ENCODE measurements at regions not wholly inside any gene's neighbourhood (a gene's known extent, or its start where the extent isn't known, plus 50 kb on each side); places are given as distances from the start of the nearest gene placed in this dataset.

DNA sequence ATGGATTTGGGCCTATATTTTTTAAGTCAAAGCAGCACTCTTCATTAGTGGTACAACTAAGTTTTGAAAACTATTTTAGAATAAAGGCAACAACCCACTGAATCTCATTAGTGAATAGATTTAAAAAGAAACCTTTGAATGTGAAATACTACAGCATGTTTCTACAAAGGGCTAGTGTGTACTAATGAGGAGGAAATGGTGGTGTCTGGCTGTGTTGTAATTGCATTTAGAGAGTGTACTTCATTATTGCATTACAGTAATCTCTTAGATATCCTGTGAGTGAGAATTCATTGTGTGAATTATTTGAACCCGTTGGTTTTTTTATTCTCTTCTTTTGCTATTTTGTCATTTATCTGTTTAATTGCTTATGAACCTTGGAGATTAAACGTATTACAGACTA, 575.4 kb upstream of the FAM98A start:
- H2AFZ ChIP-seq (ENCODE audit: low read depth) = no peak overlapping the region
- no peaks in the 10 kb centered on the region for H4K20me1 ChIP-seq (ENCODE audit: insufficient read depth)
- 2% methylated on average over 2 of the region's 2 CpGs for WGBS (ENCODE audit: low lambda C conversion rate)
- H3K27me3 ChIP-seq (ENCODE audit: insufficient read depth) = no peaks in the 10 kb centered on the region
- no peaks in the 10 kb centered on the region for H3K9me2 ChIP-seq
- H3K4me2 ChIP-seq = no peak overlapping the region
- TF ChIP-seq JUND (IDR thresholded peaks at IDR 0.05) (no peak), RCOR1 (IDR thresholded peaks at IDR 0.05; ENCODE audit: low read length) (no peak), RXRA (IDR thresholded peaks at IDR 0.05; ENCODE audit: borderline replicate concordance, low read depth) (no peak), SIN3A (IDR thresholded peaks at IDR 0.05; ENCODE audit: borderline replicate concordance, low read depth, low read length) (no peak), NRF1 (IDR thresholded peaks at IDR 0.05; ENCODE audit: low read depth, low read length) (no peak), GATA2 (CRISPR knock-in tag; IDR thresholded peaks at IDR 0.05) (no peak), EZH2phosphoT487 (IDR thresholded peaks at IDR 0.05; ENCODE audit: borderline replicate concordance, low read depth) (no peak)
- TF ChIP-seq, protein P1, sequence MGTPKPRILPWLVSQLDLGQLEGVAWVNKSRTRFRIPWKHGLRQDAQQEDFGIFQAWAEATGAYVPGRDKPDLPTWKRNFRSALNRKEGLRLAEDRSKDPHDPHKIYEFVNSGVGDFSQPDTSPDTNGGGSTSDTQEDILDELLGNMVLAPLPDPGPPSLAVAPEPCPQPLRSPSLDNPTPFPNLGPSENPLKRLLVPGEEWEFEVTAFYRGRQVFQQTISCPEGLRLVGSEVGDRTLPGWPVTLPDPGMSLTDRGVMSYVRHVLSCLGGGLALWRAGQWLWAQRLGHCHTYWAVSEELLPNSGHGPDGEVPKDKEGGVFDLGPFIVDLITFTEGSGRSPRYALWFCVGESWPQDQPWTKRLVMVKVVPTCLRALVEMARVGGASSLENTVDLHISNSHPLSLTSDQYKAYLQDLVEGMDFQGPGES (IDR thresholded peaks at IDR 0.05; ENCODE audit: low read depth, low read length) = no peak
- TF ChIP-seq, protein P2, sequence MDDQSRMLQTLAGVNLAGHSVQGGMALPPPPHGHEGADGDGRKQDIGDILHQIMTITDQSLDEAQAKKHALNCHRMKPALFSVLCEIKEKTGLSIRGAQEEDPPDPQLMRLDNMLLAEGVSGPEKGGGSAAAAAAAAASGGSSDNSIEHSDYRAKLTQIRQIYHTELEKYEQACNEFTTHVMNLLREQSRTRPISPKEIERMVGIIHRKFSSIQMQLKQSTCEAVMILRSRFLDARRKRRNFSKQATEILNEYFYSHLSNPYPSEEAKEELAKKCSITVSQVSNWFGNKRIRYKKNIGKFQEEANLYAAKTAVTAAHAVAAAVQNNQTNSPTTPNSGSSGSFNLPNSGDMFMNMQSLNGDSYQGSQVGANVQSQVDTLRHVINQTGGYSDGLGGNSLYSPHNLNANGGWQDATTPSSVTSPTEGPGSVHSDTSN (IDR thresholded peaks at IDR 0.05) = no peak
- no peaks in the 10 kb centered on the region for H3F3A ChIP-seq (replicated peaks; ENCODE audit: insufficient read depth)
- H3K27ac ChIP-seq (ENCODE audit: low read depth in 2 of 2, low read length in 1 of 2) = no peak overlapping the region
- H3K36me3 ChIP-seq (replicated peaks in 1 of 2; ENCODE audit: control insufficient read depth in 1 of 2, insufficient read depth in 2 of 2, low read length in 1 of 2) = no peaks in the 10 kb centered on the region
- no peaks in the 10 kb centered on the region; a peak in 1 of 4 replicates for H3K4me1 ChIP-seq (ENCODE audit: control insufficient read depth in 1 of 2, insufficient read depth in 2 of 2, low read depth in 1 of 2, low read length in 1 of 2)
- no peaks in the 10 kb centered on the region for H3K79me2 ChIP-seq (ENCODE audit: insufficient read depth)
- POLR2A ChIA-PET = no interaction called here
- DNase-seq = no peak
- no peaks in the 10 kb centered on the region for H3K9me3 ChIP-seq
- CTCF ChIA-PET = no interaction called here
- no peak overlapping the region for H3K4me3 ChIP-seq (ENCODE audit: low read depth in 2 of 2, low read length in 1 of 2)
- no peak overlapping the region for H3K9ac ChIP-seq

DNA sequence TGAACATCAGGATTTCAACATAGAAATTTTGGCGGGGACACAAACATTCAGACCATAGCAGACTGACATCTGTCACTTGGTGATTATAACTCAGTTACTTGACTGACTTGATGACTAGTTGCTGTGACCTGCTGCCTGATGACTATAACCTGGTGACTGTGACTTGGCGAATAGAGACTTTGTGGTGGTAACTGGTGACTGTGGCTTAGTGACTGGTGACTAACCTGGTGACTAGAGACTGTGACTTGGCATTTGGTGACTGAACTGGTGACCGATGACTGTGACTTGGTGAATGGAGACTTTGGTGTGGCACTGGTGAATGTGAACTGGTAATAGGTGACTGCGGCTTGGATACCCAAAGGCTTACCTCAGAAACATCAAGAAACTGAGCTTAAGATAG, 563.1 kb upstream of the FAM98A start:
- CTCF ChIA-PET = no interaction called here
- POLR2A ChIA-PET = no interaction called here

More for the DNA sequence above, 563.1 kb upstream of the FAM98A start:
- Histone ChIP-seq H4K20me1 (ENCODE audit: insufficient read depth) (no peaks in the 10 kb centered on the region), H2AFZ (ENCODE audit: low read depth) (no peak overlapping the region), H3K27me3 (ENCODE audit: insufficient read depth) (no peaks in the 10 kb centered on the region), H3K27ac (ENCODE audit: low read depth in 2 of 2, low read length in 1 of 2) (no peak overlapping the region), H3K9me3 (no peaks in the 10 kb centered on the region), H3F3A (replicated peaks; ENCODE audit: insufficient read depth) (no peaks in the 10 kb centered on the region), H3K9ac (no peak overlapping the region), H3K4me3 (ENCODE audit: low read depth in 2 of 2, low read length in 1 of 2) (no peak overlapping the region), H3K4me2 (no peak overlapping the region), H3K79me2 (ENCODE audit: insufficient read depth) (no peaks in the 10 kb centered on the region), H3K36me3 (replicated peaks in 1 of 2; ENCODE audit: control insufficient read depth in 1 of 2, insufficient read depth in 2 of 2, low read length in 1 of 2) (no peaks in the 10 kb centered on the region), H3K4me1 (ENCODE audit: control insufficient read depth in 1 of 2, insufficient read depth in 2 of 2, low read depth in 1 of 2, low read length in 1 of 2) (no peaks in the 10 kb centered on the region), H3K9me2 (no peaks in the 10 kb centered on the region)
- no peak for TF ChIP-seq FOXM1 (IDR thresholded peaks at IDR 0.05; ENCODE audit: low read depth)
- TF ChIP-seq MEF2A (IDR thresholded peaks at IDR 0.05; ENCODE audit: borderline replicate concordance, low read depth) = no peak
- TF ChIP-seq RFX5 (IDR thresholded peaks at IDR 0.05; ENCODE audit: low read length) = no peak
- no peak for TF ChIP-seq RAD21 (IDR thresholded peaks at IDR 0.05; ENCODE audit: low read length)
- TF ChIP-seq TEAD4 (IDR thresholded peaks at IDR 0.05; ENCODE audit: borderline replicate concordance, insufficient read depth) = no peak
- TF ChIP-seq, protein P3, sequence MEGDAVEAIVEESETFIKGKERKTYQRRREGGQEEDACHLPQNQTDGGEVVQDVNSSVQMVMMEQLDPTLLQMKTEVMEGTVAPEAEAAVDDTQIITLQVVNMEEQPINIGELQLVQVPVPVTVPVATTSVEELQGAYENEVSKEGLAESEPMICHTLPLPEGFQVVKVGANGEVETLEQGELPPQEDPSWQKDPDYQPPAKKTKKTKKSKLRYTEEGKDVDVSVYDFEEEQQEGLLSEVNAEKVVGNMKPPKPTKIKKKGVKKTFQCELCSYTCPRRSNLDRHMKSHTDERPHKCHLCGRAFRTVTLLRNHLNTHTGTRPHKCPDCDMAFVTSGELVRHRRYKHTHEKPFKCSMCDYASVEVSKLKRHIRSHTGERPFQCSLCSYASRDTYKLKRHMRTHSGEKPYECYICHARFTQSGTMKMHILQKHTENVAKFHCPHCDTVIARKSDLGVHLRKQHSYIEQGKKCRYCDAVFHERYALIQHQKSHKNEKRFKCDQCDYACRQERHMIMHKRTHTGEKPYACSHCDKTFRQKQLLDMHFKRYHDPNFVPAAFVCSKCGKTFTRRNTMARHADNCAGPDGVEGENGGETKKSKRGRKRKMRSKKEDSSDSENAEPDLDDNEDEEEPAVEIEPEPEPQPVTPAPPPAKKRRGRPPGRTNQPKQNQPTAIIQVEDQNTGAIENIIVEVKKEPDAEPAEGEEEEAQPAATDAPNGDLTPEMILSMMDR (IDR thresholded peaks at IDR 0.05) = no peak
- no peak for TF ChIP-seq SIN3A (IDR thresholded peaks at IDR 0.05; ENCODE audit: borderline replicate concordance, low read depth, low read length)
- no peak for TF ChIP-seq POLR2AphosphoS5 (IDR thresholded peaks at IDR 0.05; ENCODE audit: low read depth, low read length)
- TF ChIP-seq, protein P4, sequence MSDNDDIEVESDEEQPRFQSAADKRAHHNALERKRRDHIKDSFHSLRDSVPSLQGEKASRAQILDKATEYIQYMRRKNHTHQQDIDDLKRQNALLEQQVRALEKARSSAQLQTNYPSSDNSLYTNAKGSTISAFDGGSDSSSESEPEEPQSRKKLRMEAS (IDR thresholded peaks at IDR 0.05; ENCODE audit: low read depth) = no peak
- TF ChIP-seq RCOR1 (IDR thresholded peaks at IDR 0.05; ENCODE audit: low read length) = no peak
- no peak for TF ChIP-seq MXI1 (IDR thresholded peaks at IDR 0.05; ENCODE audit: low read depth, low read length)
- no peak for TF ChIP-seq JUND (IDR thresholded peaks at IDR 0.05)
- no peak for DNase-seq
- 28% methylated on average over 4 of the region's 4 CpGs for WGBS (ENCODE audit: low lambda C conversion rate)

Measured in SK-N-SH (cell line).